Ovary (tissue), 7 donors: ENCODE measurements at regions not wholly inside any gene's neighbourhood (a gene's known extent, or its start where the extent isn't known, plus 50 kb on each side); places are given as distances from the start of the nearest gene placed in this dataset.
"Not testable (repeated sequence)": the region's sequence is repeated elsewhere in the genome, so short reads cannot be mapped to it uniquely, and the experiment has no call there.

ENCODE experiments used
- DNase-seq, 5 donors: peaks; one replicate each; pipeline ENCODE4 v3.0.0-alpha.2; 2019 to 2020
- H3K27ac ChIP-seq, 2 donors: fragments of 200-600 bp; one replicate each; pipeline versions ENCODE4 v1.5.1 to v1.8.0; 2019 to 2022
- H3K27me3 ChIP-seq: fragments of 200-600 bp; one replicate; pipeline ENCODE4 v1.8.0; 2022
- H3K36me3 ChIP-seq: fragments of 200-600 bp; sonication (generic); one replicate; pipeline ENCODE4 v1.5.1; 2019
- H3K4me1 ChIP-seq: one replicate; pipeline ENCODE4 v1.8.1; 2013; ENCODE audit warnings: mild to moderate bottlenecking, moderate library complexity; ENCODE audit not compliant: insufficient read depth
- H3K4me3 ChIP-seq: fragments of 200-600 bp; sonication (generic); one replicate; pipeline ENCODE4 v1.5.1; 2017
- H3K9me3 ChIP-seq, 2 donors: fragments of 200-600 bp in 1 of 2; sonication (generic) in 1 of 2; one replicate each; pipeline versions ENCODE4 v1.5.1 to v1.8.1; 2013 to 2019; ENCODE audit warnings: mild to moderate bottlenecking in 1 of 2, moderate library complexity in 1 of 2
- CTCF ChIP-seq, 3 donors: fragments of 450-650 bp in 2 of 3; fragments of 200-600 bp in 1 of 3; IDR thresholded peaks; one replicate each; pipeline versions ENCODE4 v1.5.1 to v1.8.0; 2016 to 2022; ENCODE audit warnings: antibody characterized with exemption in 3 of 3, mild to moderate bottlenecking in 1 of 3
- EP300 ChIP-seq: sonication (generic); formaldehyde crosslinking; IDR thresholded peaks from one replicate; pipeline ENCODE4 v1.6.1; 2017; ENCODE audit warnings: antibody characterized with exemption
- POLR2A ChIP-seq: fragments of 450-650 bp; IDR thresholded peaks from one replicate; pipeline ENCODE4 v1.6.1; 2017; ENCODE audit warnings: antibody characterized with exemption, mild to moderate bottlenecking, moderate library complexity
- WGBS, 3 donors: extraction: QIAGEN DNeasy Blood & Tissue Kit in 1 of 3; methylation state at CpG; one replicate each; pipeline versions ENCODE4 v1.1.5 to v1.1.7; 2013 to 2017; 5-methylcytosine and 5-hydroxymethylcytosine counted together
- intact Hi-C, 4 donors: fragments of 100-400 bp; cut with DNase I; formaldehyde crosslinking; loops; one replicate each; pipeline versions ENCODE4 v1.11.0 to v1.15.1; 2022 to 2023
- donor health status: DM: no; HTN: no; CAD: no; lungs with moderate emphysema.
- donor health status: DM: no; HTN: no; CAD: no.
- donor health status: Bipolar disorder and iron deficiency.
- donor health status: DM: no; HTN: no; CAD: no.
- donor health status: DM: yes; HTN: yes; CAD: no.

- intact Hi-C loops, result no loop called here
- Histone ChIP-seq H3K27ac (no peak overlapping the region), H3K9me3 (no peaks in the 10 kb centered on the region), H3K4me1 (no peaks in the 10 kb centered on the region), H3K27me3 (no peaks in the 10 kb centered on the region), H3K36me3 (no peaks in the 10 kb centered on the region), H3K4me3 (no peak overlapping the region)
- WGBS, 3 donors, result 70 to 90% (median 71%) methylated on average over 3 of the region's 3 CpGs
- DNase-seq, result no peak
- no peak for TF ChIP-seq EP300
- no peak for TF ChIP-seq CTCF (IDR thresholded peaks at IDR 0.05)
- no peak for TF ChIP-seq POLR2A
These were observed 585.1 kb upstream of the GRM3 start for GRCh38 chr7:86058649-86059048.

GRCh38 chr7:86050918-86051317, 592.8 kb upstream of the GRM3 start:
- Histone ChIP-seq H3K36me3 (no peaks in the 10 kb centered on the region), H3K27me3 (no peaks in the 10 kb centered on the region), H3K9me3 (no peaks in the 10 kb centered on the region), H3K4me1 (no peaks in the 10 kb centered on the region), H3K4me3 (no peak overlapping the region), H3K27ac (no peak overlapping the region)
- TF ChIP-seq CTCF (IDR thresholded peaks at IDR 0.05) (no peak), POLR2A (no peak), EP300 (no peak)
- DNase-seq, result no peak
- 60 to 71% (median 60%) methylated on average over 1 of the region's 1 CpG for WGBS, 3 donors
- intact Hi-C loops, result no loop called here

GRCh38 chr7:86049910-86050309, 593.8 kb upstream of the GRM3 start:
- no peak overlapping the region for H3K27ac ChIP-seq
- TF ChIP-seq CTCF (IDR thresholded peaks at IDR 0.05) (no peak), EP300 (no peak), POLR2A (no peak)
- no peaks in the 10 kb centered on the region for H3K4me1 ChIP-seq
- H3K9me3 ChIP-seq, result no peaks in the 10 kb centered on the region
- intact Hi-C loops, result no loop called here
- WGBS, 3 donors, result 77 to 85% (median 78%) methylated on average over 2 of the region's 2 CpGs
- H3K36me3 ChIP-seq, result no peaks in the 10 kb centered on the region
- H3K4me3 ChIP-seq, result no peak overlapping the region
- DNase-seq, result no peak
- H3K27me3 ChIP-seq, result no peaks in the 10 kb centered on the region

GRCh38 chr7:86045197-86045596, 598.5 kb upstream of the GRM3 start:
- H3K27ac ChIP-seq, DNase-seq, H3K4me3 ChIP-seq, H3K9me3 ChIP-seq, H3K4me1 ChIP-seq, intact Hi-C loops, H3K36me3 ChIP-seq, H3K27me3 ChIP-seq: not testable (repeated sequence)
- 88 to 93% (median 89%) methylated on average over 1 of the region's 1 CpG for WGBS, 3 donors

- no peaks in the 10 kb centered on the region for H3K36me3 ChIP-seq
- no peak overlapping the region for H3K27ac ChIP-seq
- intact Hi-C loops, result no loop called here
- H3K9me3 ChIP-seq, result no peaks in the 10 kb centered on the region
- H3K27me3 ChIP-seq, result no peaks in the 10 kb centered on the region
- no peak overlapping the region for H3K4me3 ChIP-seq
- no peaks in the 10 kb centered on the region for H3K4me1 ChIP-seq
- no peak for TF ChIP-seq EP300
- no peak for TF ChIP-seq POLR2A
- no peak for TF ChIP-seq CTCF (IDR thresholded peaks at IDR 0.05)
- no peak for DNase-seq
These were observed 617.9 kb upstream of the GRM3 start for GRCh38 chr7:86025807-86026206.
